ENCODE measurements at regions not wholly inside any gene's neighbourhood (a gene's known extent, or its start where the extent isn't known, plus 50 kb on each side); places are given as distances from the start of the nearest gene placed in this dataset.

GRCh38 chr17:59464246-59464645 lies 101.2 kb upstream of the DHX40 start:
- no peaks in the 10 kb centered on the region for H3K4me1 ChIP-seq
- no peaks in the 10 kb centered on the region for H3K79me2 ChIP-seq
- H3K4me2 ChIP-seq (ENCODE audit: low read length), result no peak overlapping the region
- no peaks in the 10 kb centered on the region for H3K36me3 ChIP-seq (ENCODE audit: control insufficient read depth, insufficient read depth, low read length)
- H3K4me3 ChIP-seq (ENCODE audit: low read depth, low read length), result no peak overlapping the region
- H2AFZ ChIP-seq, result no peak overlapping the region
- H3K27me3 ChIP-seq (ENCODE audit: control insufficient read depth, insufficient read depth, low read length), result no peaks in the 10 kb centered on the region
- TF ChIP-seq CTCF (IDR thresholded peaks at IDR 0.05), result no peak
- no peaks in the 10 kb centered on the region for H3K9me3 ChIP-seq (ENCODE audit: control insufficient read depth, low read length)
- no peak overlapping the region for H3K9ac ChIP-seq
- H3K27ac ChIP-seq, result no peak overlapping the region

GRCh38 chr17:59465949-59466307 lies 99.5 kb upstream of the DHX40 start:
- Histone ChIP-seq H3K27ac (no peak overlapping the region), H3K9me3 (ENCODE audit: control insufficient read depth, low read length) (no peaks in the 10 kb centered on the region), H2AFZ (no peak overlapping the region), H3K9ac (no peak overlapping the region), H3K4me1 (no peaks in the 10 kb centered on the region), H3K27me3 (ENCODE audit: control insufficient read depth, insufficient read depth, low read length) (no peaks in the 10 kb centered on the region), H3K4me2 (ENCODE audit: low read length) (no peak overlapping the region), H3K36me3 (ENCODE audit: control insufficient read depth, insufficient read depth, low read length) (no peaks in the 10 kb centered on the region), H3K4me3 (ENCODE audit: low read depth, low read length) (no peak overlapping the region), H3K79me2 (no peaks in the 10 kb centered on the region)
- no peak for TF ChIP-seq CTCF (IDR thresholded peaks at IDR 0.05)

GRCh38 chr17:59466946-59467801 lies 98.2 kb upstream of the DHX40 start:
- Histone ChIP-seq H3K36me3 (ENCODE audit: control insufficient read depth, insufficient read depth, low read length) (no peaks in the 10 kb centered on the region), H2AFZ (no peak overlapping the region), H3K27me3 (ENCODE audit: control insufficient read depth, insufficient read depth, low read length) (no peaks in the 10 kb centered on the region), H3K9ac (no peak overlapping the region), H3K4me3 (ENCODE audit: low read depth, low read length) (no peak overlapping the region), H3K4me2 (ENCODE audit: low read length) (no peak overlapping the region), H3K79me2 (no peaks in the 10 kb centered on the region), H3K9me3 (ENCODE audit: control insufficient read depth, low read length) (no peaks in the 10 kb centered on the region), H3K4me1 (no peaks in the 10 kb centered on the region), H3K27ac (no peak overlapping the region)
- no peak for TF ChIP-seq CTCF (IDR thresholded peaks at IDR 0.05)

- TF ChIP-seq CTCF (IDR thresholded peaks at IDR 0.05), result no peak
- Histone ChIP-seq H3K9me3 (ENCODE audit: control insufficient read depth, low read length) (no peaks in the 10 kb centered on the region), H3K27me3 (ENCODE audit: control insufficient read depth, insufficient read depth, low read length) (no peaks in the 10 kb centered on the region), H3K27ac (no peak overlapping the region), H2AFZ (no peak overlapping the region), H3K4me3 (ENCODE audit: low read depth, low read length) (no peak overlapping the region), H3K4me2 (ENCODE audit: low read length) (no peak overlapping the region), H3K36me3 (ENCODE audit: control insufficient read depth, insufficient read depth, low read length) (no peaks in the 10 kb centered on the region), H3K4me1 (no peaks in the 10 kb centered on the region), H3K9ac (no peak overlapping the region), H3K79me2 (no peaks in the 10 kb centered on the region)
Measured at GRCh38 chr17:59469786-59470485, 95.5 kb upstream of the DHX40 start.

Measured in parathyroid adenoma (tissue), 2 donors.